ENCODE measurements at regions not wholly inside any gene's neighbourhood (a gene's known extent, or its start where the extent isn't known, plus 50 kb on each side); places are given as distances from the start of the nearest gene placed in this dataset.

GRCh38 chr13:103178986-103179943, 113.0 kb upstream of the SLC10A2 start:
- DNase-seq: no peak

DNA sequence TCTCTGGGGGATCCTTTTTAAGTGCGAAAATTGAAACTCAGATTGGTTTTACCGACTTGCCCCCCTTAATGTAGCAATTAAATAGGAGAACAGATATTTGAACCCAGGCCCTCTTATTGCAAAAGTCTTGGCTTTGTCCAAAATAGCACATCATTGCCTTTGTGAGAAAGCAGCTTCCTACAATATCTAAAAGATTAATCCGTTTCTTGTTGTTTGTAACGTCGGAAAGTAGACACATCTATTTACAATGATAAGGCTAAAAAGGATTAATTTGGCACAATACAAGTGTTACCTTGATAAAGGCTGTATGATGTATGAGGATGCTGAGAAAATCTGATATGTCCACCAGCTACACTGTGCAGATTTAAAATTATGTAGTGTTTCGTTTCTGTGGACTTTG, 108.7 kb upstream of the SLC10A2 start:
- no peak for DNase-seq

DNA sequence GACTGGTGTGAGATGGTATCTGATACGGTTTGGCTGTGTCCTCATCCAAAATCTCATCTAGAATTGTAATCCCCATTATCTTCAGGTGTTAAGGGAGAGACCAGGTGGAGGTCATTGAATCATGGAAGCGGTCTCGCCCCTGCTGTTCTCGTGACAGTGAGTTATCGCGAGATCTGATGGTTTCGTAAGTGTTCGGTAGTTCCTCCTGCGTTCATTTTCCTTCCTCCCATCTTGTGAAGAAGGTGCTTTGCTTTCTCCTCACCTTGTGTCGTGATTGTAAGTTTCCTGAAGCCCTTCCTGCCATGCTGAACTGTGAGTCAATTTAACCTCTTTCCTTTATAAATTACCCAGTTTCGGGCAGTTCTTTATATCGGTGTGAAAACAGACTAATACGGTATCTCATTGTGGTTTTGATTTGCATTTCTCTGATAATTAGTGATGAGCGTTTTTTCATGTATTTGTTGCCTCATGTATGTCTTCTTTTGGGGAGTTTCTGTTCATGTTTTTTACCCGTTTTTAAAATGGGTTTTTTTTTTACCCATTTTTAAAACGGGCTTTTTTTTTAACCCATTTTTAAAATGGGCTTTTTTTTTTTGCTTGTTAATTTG, 102.8 kb upstream of the SLC10A2 start:
- no peak for DNase-seq

GRCh38 chr13:103164251-103164650, 98.0 kb upstream of the SLC10A2 start:
- no peak for DNase-seq

DNA sequence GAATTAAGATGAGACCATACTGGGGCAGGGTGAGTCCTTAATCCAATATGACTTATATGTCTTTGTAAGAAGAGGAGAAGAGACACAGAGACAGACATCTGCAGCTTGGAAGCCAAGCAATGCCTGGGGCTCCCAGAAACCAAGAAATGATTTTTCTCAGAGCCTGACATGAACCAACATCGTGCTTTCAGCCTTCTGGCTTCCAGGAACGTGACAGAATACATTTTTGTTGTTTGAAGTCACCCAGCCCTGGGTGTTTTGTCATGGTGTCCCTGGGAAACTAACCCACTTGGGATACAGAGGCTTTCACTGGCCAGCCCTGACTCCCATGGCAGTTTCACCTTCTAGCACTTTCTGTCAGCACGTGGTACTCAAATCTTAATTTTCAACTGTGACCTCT, 95.3 kb upstream of the SLC10A2 start:
- no peak for DNase-seq

- DNase-seq: no peak
Measured at GRCh38 chr13:103157434-103158145, 91.4 kb upstream of the SLC10A2 start.

- no peak for DNase-seq
Measured at GRCh38 chr13:103157016-103157415, 90.8 kb upstream of the SLC10A2 start.

DNA sequence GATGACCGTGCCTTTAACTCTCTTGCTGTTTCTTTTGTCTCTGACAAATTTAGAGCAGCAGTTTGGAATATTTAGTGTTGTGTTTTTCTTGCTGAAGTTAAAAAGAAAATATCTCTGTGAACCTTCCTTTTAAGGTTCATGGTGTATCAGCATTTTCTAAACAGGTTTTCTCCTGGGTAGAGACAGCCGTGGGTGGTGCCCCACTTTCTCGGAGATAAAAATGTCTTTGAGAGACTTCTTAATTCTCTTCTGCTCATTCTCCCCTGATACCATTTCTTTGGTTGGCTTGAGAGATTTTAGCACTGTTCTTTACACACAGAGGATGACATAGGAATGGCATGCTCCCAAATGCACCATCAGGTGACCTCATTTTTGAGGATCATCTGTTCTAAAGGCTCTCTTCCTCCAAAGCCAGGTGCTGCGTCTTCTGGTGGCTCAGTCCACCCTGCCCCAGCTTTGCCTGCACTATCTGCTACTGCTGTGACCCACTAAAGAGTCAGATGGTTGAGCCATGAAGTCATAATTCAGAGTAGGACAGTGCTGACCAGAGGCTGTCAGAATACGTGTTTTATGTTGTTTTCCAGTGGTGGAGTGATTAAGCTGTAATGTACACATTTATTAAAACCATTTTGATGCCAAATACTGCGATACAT, 90.3 kb upstream of the SLC10A2 start:
- DNase-seq: no peak

DNA sequence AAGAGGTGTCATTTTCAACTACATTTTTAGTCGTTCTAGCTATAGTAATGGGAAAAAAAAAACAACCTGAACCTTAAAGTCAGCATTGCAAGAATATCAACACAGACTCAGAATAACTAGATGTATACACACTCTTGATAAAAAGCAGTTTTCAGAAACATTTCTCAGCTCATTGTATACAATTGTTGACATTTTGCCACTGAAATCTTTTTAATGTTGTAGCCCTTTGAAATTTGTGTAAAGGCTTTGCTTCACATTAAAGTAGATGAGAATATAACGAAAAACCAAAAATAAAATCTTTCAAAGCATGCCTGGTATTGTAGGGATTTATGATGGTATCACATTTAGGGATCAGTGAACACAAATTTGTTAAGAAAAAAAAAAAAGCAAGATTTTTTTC, 87.2 kb upstream of the SLC10A2 start:
- DNase-seq: no peak

DNA sequence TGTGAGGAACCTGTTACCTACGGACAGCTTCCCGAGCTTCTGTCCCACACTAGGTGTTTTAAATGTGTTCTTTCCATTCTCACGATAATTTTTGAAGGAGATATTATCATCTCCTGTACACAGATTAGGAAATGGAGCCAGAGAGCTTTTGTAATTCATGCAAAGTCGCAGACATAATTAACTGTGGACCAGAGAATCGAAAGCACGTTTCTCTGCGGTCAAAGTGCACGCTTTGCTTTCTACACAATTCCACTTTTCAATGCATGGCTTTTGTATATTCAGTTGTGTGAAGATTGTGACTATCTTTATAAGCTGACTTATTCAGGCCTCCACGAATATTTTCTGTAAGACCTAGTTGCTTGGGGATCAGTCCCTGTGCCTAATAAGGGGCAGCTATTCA, 81.7 kb upstream of the SLC10A2 start:
- DNase-seq: no peak

DNA sequence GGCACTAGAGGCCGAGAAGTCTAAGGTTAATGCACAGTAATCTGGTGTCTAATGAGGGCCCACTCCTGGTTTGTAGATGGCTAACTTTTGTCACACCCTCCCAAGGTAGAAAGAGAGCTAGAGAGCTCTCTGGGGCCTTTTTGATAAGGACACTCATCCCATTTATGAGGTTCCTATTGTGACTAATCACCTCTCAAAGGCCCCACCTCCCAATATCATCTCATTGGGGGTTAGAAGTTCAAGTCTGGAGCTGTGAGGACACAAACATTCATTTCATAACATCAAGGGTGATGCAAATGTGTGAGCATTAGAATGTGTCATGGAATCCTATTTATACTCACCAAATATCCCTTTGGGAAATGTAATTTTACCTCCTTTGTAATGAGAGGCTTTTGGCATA, 79.2 kb upstream of the SLC10A2 start:
- no peak for DNase-seq

- no peak for DNase-seq
Measured at GRCh38 chr13:103143432-103143831, 77.2 kb upstream of the SLC10A2 start.

DNA sequence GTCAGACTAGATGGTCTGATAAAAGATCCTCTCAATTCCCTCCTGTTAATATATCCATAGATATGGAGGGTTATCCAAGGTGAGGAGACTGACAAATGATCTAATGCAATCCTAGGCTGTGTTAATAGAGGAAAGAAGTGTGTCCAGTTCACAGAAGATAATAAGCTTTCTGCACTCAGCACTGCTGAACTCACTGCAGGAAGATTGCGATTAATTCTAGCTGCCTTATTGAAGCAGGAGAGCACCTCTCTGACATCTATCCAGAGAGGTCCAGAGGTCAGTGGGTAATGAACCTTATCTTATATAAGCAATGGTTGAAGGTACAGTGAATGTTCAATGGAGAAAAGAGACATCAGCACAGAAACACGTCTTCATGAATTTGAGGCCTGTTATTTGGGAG, 75.9 kb upstream of the SLC10A2 start:
- no peak for DNase-seq

- DNase-seq: peak; percentile 4
Measured at GRCh38 chr13:103140001-103140671, 73.9 kb upstream of the SLC10A2 start.

DNA sequence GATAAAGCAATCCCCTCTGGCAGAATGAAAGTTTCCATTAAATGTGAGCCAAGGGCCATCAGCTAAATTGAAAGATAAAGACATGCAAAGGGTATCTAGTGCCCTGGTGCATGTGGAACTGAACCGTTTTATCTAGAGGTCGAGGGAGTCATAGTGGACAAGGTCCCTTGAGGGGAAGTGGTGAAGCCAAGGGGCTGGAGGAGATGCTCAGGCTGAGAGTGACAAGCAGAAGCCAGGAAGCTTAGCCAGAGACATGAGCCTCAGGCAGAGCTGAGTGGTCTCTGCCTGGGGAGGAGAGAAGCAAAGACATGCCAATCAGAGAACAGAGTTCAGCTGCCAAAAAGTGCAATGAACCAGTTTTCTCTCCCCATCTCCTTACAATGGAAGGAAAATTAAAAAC, 68.1 kb upstream of the SLC10A2 start:
- DNase-seq: no peak

- DNase-seq: no peak
Measured at GRCh38 chr13:103133556-103133955, 67.3 kb upstream of the SLC10A2 start.

DNA sequence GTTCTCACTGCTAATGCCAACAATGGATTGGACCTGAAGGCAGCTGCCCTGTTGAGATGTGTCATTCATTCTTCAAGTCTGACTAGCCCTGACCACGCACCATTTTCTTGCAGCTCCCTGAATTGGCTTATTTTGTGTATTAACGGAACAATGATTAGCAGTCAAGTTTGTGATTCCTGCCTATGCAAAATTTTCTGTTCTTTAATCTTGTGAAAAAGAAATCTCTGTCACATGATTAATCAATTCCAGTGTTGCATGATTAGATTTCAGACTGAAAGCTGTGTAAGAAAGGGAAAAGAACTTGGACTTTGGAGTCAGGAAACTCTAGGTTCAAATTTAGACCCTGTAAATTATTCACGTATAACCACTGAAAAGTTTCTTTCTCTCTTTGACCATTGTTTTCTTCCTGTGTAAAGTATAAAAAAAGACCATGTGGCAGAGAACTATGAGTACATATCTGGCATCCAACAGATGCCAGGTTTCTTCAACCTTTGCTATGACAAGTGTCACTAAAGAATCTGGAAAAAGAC, 64.5 kb upstream of the SLC10A2 start:
- no peak for DNase-seq

DNA sequence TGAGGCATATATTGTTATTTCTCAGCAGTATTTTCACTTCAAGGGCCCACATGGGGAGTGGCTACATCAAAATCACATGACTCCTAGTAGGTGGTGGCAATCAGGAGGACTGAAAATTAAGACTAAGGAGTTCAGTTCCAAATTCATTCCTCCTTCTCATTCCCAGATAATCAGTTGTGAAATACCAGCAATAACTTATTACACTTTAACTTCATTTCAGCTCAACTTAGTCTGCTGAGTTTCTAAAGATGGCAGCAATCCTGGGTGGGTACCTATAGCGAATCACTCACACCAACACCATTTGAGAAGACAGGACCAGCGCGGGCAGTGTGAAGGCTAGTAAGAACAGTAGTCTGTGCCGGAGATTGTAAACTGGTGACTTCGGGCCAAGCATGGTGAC, 63.9 kb upstream of the SLC10A2 start:
- DNase-seq: no peak

Measured in NCI-H446 treated with DMSO at 0.1 percent for 48 hours (cell line).